Body of pancreas (tissue), 4 donors: ENCODE measurements at regions not wholly inside any gene's neighbourhood (a gene's known extent, or its start where the extent isn't known, plus 50 kb on each side); places are given as distances from the start of the nearest gene placed in this dataset.

Experiments used
- CTCF ChIP-seq, 7 experiments: fragments of 450-650 bp in 4 of 7; fragments of 200-600 bp in 3 of 7; sonication (generic) in 3 of 7; IDR thresholded peaks; one replicate each; pipeline ENCODE4 v1.5.1; 2016 to 2019; ENCODE audit warnings: antibody characterized with exemption in 7 of 7
- POLR2A ChIP-seq, 3 donors: fragments of 450-650 bp; IDR thresholded peaks; one replicate each; pipeline ENCODE4 v1.6.1; 2016; ENCODE audit warnings: antibody characterized with exemption in 3 of 3, mild to moderate bottlenecking in 2 of 3

- TF ChIP-seq CTCF (IDR thresholded peaks at IDR 0.05) (no peak), POLR2A (IDR thresholded peaks at IDR 0.05) (no peak)
Measured at GRCh38 chr10:88064608-88065382, 201.4 kb downstream of the PTEN start.
